Endothelial cell of umbilical vein (primary cell): ENCODE measurements at regions not wholly inside any gene's neighbourhood (a gene's known extent, or its start where the extent isn't known, plus 50 kb on each side); places are given as distances from the start of the nearest gene placed in this dataset.

Experiments used
- EZH2 ChIP-seq: IDR thresholded peaks from 2 replicates; pipeline ENCODE4 v1.6.1; 2012; ENCODE audit warnings: borderline replicate concordance, low read depth, mild to moderate bottlenecking, moderate library complexity, low read length, inconsistent platforms; ENCODE audit not compliant: severe bottlenecking
- POLR2A ChIP-seq: IDR thresholded peaks from 2 replicates; pipeline ENCODE4 v1.6.1; 2012; ENCODE audit warnings: low read depth, mild to moderate bottlenecking, control low read depth, low read length
- POLR2AphosphoS5 ChIP-seq: IDR thresholded peaks from 2 replicates; pipeline ENCODE4 v1.6.1; 2012; ENCODE audit warnings: low read depth, mild to moderate bottlenecking, control low read depth, low read length, moderate library complexity; ENCODE audit not compliant: insufficient read depth
- TF ChIP-seq, protein P1 (sequence below), 2 donors: IDR thresholded peaks; 1 replicate in 1 of 2; 2 replicates in 1 of 2; pipeline ENCODE4 v1.5.1; 2011; ENCODE audit warnings: low read length in 2 of 2, mild to moderate bottlenecking in 2 of 2, moderate library complexity in 2 of 2, control low read depth in 1 of 2, inconsistent platforms in 1 of 2, low read depth in 1 of 2; ENCODE audit not compliant: insufficient read depth in 1 of 2; ENCODE audit errors: extremely low read depth in 1 of 2
- TF ChIP-seq, protein P2 (sequence below): IDR thresholded peaks from 2 replicates; pipeline ENCODE4 v1.6.1; 2011; ENCODE audit not compliant: insufficient read depth, insufficient read length

DNA sequence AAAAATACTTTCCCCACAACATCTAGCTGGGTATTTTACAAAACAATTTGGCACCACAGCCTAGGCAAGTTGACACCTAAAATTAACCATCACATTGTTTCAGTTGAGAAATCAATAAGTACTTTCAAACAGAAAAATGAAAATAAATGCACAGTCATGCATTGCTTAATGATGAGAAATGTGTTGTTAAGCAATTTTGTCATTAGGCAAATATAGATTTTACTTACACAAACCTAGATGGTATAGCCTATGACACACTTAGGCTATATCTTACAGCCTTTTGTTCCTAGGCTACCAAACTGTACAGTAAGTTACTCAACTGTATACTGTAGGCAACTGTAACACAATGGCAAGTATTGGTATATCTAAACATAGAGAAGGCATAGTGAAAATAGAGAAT, 608.6 kb upstream of the BCHE start:
- no peak for TF ChIP-seq POLR2AphosphoS5
- TF ChIP-seq, protein P1, sequence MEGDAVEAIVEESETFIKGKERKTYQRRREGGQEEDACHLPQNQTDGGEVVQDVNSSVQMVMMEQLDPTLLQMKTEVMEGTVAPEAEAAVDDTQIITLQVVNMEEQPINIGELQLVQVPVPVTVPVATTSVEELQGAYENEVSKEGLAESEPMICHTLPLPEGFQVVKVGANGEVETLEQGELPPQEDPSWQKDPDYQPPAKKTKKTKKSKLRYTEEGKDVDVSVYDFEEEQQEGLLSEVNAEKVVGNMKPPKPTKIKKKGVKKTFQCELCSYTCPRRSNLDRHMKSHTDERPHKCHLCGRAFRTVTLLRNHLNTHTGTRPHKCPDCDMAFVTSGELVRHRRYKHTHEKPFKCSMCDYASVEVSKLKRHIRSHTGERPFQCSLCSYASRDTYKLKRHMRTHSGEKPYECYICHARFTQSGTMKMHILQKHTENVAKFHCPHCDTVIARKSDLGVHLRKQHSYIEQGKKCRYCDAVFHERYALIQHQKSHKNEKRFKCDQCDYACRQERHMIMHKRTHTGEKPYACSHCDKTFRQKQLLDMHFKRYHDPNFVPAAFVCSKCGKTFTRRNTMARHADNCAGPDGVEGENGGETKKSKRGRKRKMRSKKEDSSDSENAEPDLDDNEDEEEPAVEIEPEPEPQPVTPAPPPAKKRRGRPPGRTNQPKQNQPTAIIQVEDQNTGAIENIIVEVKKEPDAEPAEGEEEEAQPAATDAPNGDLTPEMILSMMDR (IDR thresholded peaks at IDR 0.05; ENCODE audit: extremely low read depth in 1 of 2, insufficient read depth in 1 of 2, low read depth in 1 of 2, low read length in 2 of 2), result no peak
- no peak for TF ChIP-seq EZH2
- TF ChIP-seq POLR2A, result no peak
- TF ChIP-seq, protein P2, sequence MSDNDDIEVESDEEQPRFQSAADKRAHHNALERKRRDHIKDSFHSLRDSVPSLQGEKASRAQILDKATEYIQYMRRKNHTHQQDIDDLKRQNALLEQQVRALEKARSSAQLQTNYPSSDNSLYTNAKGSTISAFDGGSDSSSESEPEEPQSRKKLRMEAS, result no peak
